ENCODE measurements at regions not wholly inside any gene's neighbourhood (a gene's known extent, or its start where the extent isn't known, plus 50 kb on each side); places are given as distances from the start of the nearest gene placed in this dataset.

- TF ChIP-seq MAFF (IDR thresholded peaks at IDR 0.05; ENCODE audit: low read length) (no peak), ZNF175 (CRISPR knock-in tag; IDR thresholded peaks at IDR 0.05; ENCODE audit: low read depth) (no peak), CHCHD3 (CRISPR knock-in tag; IDR thresholded peaks at IDR 0.05) (no peak), DMBX1 (CRISPR knock-in tag; IDR thresholded peaks at IDR 0.05; ENCODE audit: borderline replicate concordance) (no peak), MXD1 (CRISPR knock-in tag; IDR thresholded peaks at IDR 0.05; ENCODE audit: borderline replicate concordance, poor library complexity, severe bottlenecking) (no peak), PTRF (tag; IDR thresholded peaks at IDR 0.05) (no peak), MGA (IDR thresholded peaks at IDR 0.05) (peak; percentile 53), RBBP5 (IDR thresholded peaks at IDR 0.05; ENCODE audit: borderline replicate concordance, insufficient read depth, low read length, poor library complexity, severe bottlenecking) (no peak), SOX6 (IDR thresholded peaks at IDR 0.05) (peak; percentile 22; the same call in 1 of the 2 replicates), PHB (CRISPR knock-in tag; IDR thresholded peaks at IDR 0.05) (no peak), POLR2AphosphoS5 (IDR thresholded peaks at IDR 0.05; ENCODE audit: control insufficient read depth, insufficient read depth, low read depth, low read length) (no peak), PATZ1 (CRISPR knock-in tag; IDR thresholded peaks at IDR 0.05; ENCODE audit: borderline replicate concordance) (no peak), HMBOX1 (IDR thresholded peaks at IDR 0.05) (no peak), NCOA6 (IDR thresholded peaks at IDR 0.05) (no peak)
Observed at GRCh38 chr20:50394569-50394968, 115.6 kb upstream of the PTPN1 start (continued).

All from K562 (cell line).